ENCODE measurements at regions not wholly inside any gene's neighbourhood (a gene's known extent, or its start where the extent isn't known, plus 50 kb on each side); places are given as distances from the start of the nearest gene placed in this dataset.

- TF ChIP-seq CTCF (IDR thresholded peaks at IDR 0.05) (no peak), EP300 (IDR thresholded peaks at IDR 0.05) (no peak), POLR2AphosphoS5 (IDR thresholded peaks at IDR 0.05) (no peak), POLR2A (IDR thresholded peaks at IDR 0.05) (no peak)
Measured at GRCh38 chr7:4549681-4550080, 132.4 kb upstream of the FOXK1 start.
